ENCODE measurements at regions not wholly inside any gene's neighbourhood (a gene's known extent, or its start where the extent isn't known, plus 50 kb on each side); places are given as distances from the start of the nearest gene placed in this dataset.

- ChIA-PET POLR2A (ENCODE audit: low non-redundant PET) (no interaction called here), CTCF (no interaction called here)
- TF ChIP-seq CTCF (conservative IDR thresholded peaks at IDR 0.05; ENCODE audit: low read depth), result no peak
- no peak for DNase-seq (ENCODE audit: low spot score)
- H3K27ac ChIP-seq, result no peak overlapping the region
Observed at GRCh38 chr5:30838936-30839496, 354.5 kb upstream of the CDH6 start.

GRCh38 chr5:30832519-30832918, 361.0 kb upstream of the CDH6 start:
- ChIA-PET CTCF (no interaction called here), POLR2A (ENCODE audit: low non-redundant PET) (no interaction called here)
- TF ChIP-seq CTCF (conservative IDR thresholded peaks at IDR 0.05; ENCODE audit: low read depth), result no peak
- H3K27ac ChIP-seq, result no peak overlapping the region
- DNase-seq (ENCODE audit: low spot score), result no peak

- ChIA-PET POLR2A (ENCODE audit: low non-redundant PET) (no interaction called here), CTCF (no interaction called here)
- no peak for DNase-seq (ENCODE audit: low spot score)
- H3K27ac ChIP-seq, result no peak overlapping the region
- no peak for TF ChIP-seq CTCF (conservative IDR thresholded peaks at IDR 0.05; ENCODE audit: low read depth)
Observed at GRCh38 chr5:30831605-30832004, 361.9 kb upstream of the CDH6 start.

GRCh38 chr5:30831123-30831522, 362.4 kb upstream of the CDH6 start:
- DNase-seq (ENCODE audit: low spot score), result no peak
- POLR2A ChIA-PET (ENCODE audit: low non-redundant PET), result no interaction called here
- CTCF ChIA-PET, result no interaction called here
- H3K27ac ChIP-seq, result no peak overlapping the region
- no peak for TF ChIP-seq CTCF (conservative IDR thresholded peaks at IDR 0.05; ENCODE audit: low read depth)

- no peak for TF ChIP-seq CTCF (conservative IDR thresholded peaks at IDR 0.05; ENCODE audit: low read depth)
- no peak for DNase-seq (ENCODE audit: low spot score)
- ChIA-PET CTCF (no interaction called here), POLR2A (ENCODE audit: low non-redundant PET) (no interaction called here)
- no peak overlapping the region for H3K27ac ChIP-seq
Observed at GRCh38 chr5:30811298-30811697, 382.2 kb upstream of the CDH6 start.

GRCh38 chr5:30809933-30810332, 383.6 kb upstream of the CDH6 start:
- no peak for DNase-seq (ENCODE audit: low spot score)
- CTCF ChIA-PET, result interaction anchor here (0.6 kb wide), 1 partner anchor 139 kb away, joined by 4 read pairs; no protein-coding TSS in a partner anchor
- TF ChIP-seq CTCF (conservative IDR thresholded peaks at IDR 0.05; ENCODE audit: low read depth), result no peak

GRCh38 chr5:30808996-30809395, 384.5 kb upstream of the CDH6 start:
- H3K27ac ChIP-seq, result no peak overlapping the region
- ChIA-PET CTCF (interaction anchor here (0.6 kb wide), 1 partner anchor 140 kb away, joined by 4 read pairs; no protein-coding TSS in a partner anchor), POLR2A (ENCODE audit: low non-redundant PET) (no interaction called here)
- DNase-seq (ENCODE audit: low spot score), result no peak
- TF ChIP-seq CTCF (conservative IDR thresholded peaks at IDR 0.05; ENCODE audit: low read depth), result no peak

More at GRCh38 chr5:30809933-30810332, 383.6 kb upstream of the CDH6 start:
- POLR2A ChIA-PET (ENCODE audit: low non-redundant PET), result no interaction called here
- H3K27ac ChIP-seq, result no peak overlapping the region
